ENCODE measurements at regions not wholly inside any gene's neighbourhood (a gene's known extent, or its start where the extent isn't known, plus 50 kb on each side); places are given as distances from the start of the nearest gene placed in this dataset.

DNA sequence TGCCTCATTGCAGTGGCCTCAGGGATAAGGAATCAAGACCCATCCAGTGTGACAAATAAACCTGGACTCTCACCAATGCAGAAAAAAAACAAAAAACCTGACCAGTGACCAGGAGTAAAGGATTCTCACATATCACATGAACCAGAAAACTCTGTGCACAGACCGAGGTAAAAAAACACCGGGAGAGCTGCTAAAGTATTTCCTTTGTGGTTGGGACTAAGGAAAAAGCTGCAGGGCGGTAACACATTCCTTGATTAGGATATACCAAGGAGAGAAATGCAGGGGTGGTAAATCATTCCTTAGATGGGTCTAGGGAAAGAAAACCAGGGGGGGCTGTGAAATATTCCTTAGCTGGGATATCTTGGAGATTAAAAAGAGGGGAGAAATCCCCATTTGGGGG is 64.8 kb upstream of the ZNF85 start:
- ATAC-seq = no peak
- intact Hi-C loops (cut with micrococcal nuclease) = no loop called here
- ChIA-PET POLR2A (no interaction called here), CTCF (no interaction called here)
- Mint-ChIP-seq H3K4me3 (no peak overlapping the region), H3K27me3 (no peaks in the 10 kb centered on the region), H3K9me3 (peaks cover 30 to 90% (median 59%) of the 10 kb centered on the region in 11 donors), H3K4me1 (no peaks in the 10 kb centered on the region), H3K27ac (no peak overlapping the region), H3K36me3 (peaks cover 2 to 23% (median 10%) of the 10 kb centered on the region in 5 donors)
- H3K4me3 ChIP-seq (ENCODE audit: low read length) = no peak overlapping the region
- peaks cover 0 to 21% (median 0%) of the 10 kb centered on the region in 3 experiments for H3K9me3 ChIP-seq (ENCODE audit: control insufficient read depth in 2 of 3, low read length in 3 of 3)
- no peaks in the 10 kb centered on the region for H3K36me3 ChIP-seq (ENCODE audit: control insufficient read depth in 2 of 3, insufficient read depth in 3 of 3, low read length in 3 of 3)
- no peak overlapping the region for H3K27ac ChIP-seq (ENCODE audit: low read depth, low read length)
- H3K4me1 ChIP-seq (ENCODE audit: control insufficient read depth in 2 of 2, insufficient read depth in 2 of 2, low read length in 2 of 2) = no peaks in the 10 kb centered on the region
- H3K27me3 ChIP-seq (ENCODE audit: control insufficient read depth in 2 of 2, insufficient read depth in 2 of 2, low read length in 2 of 2) = no peaks in the 10 kb centered on the region
- no peak for DNase-seq

- POLR2A ChIA-PET = interaction anchor here (0.7 kb wide), 1 partner anchor 197 kb away, joined by 3 read pairs; no protein-coding TSS in a partner anchor
- peaks cover 25 to 84% (median 53%) of the 10 kb centered on the region in 11 donors for H3K9me3 Mint-ChIP-seq
- Histone ChIP-seq H3K27ac (ENCODE audit: low read depth, low read length) (no peak overlapping the region), H3K36me3 (ENCODE audit: control insufficient read depth in 2 of 3, insufficient read depth in 3 of 3, low read length in 3 of 3) (no peaks in the 10 kb centered on the region), H3K9me3 (ENCODE audit: control insufficient read depth in 2 of 3, low read length in 3 of 3) (peaks cover 0 to 21% (median 0%) of the 10 kb centered on the region in 3 experiments), H3K4me3 (ENCODE audit: low read length) (no peak overlapping the region), H3K27me3 (ENCODE audit: control insufficient read depth in 2 of 2, insufficient read depth in 2 of 2, low read length in 2 of 2) (no peaks in the 10 kb centered on the region), H3K4me1 (ENCODE audit: control insufficient read depth in 2 of 2, insufficient read depth in 2 of 2, low read length in 2 of 2) (no peaks in the 10 kb centered on the region)
- ATAC-seq (no peak), DNase-seq (no peak)
- intact Hi-C loops (cut with micrococcal nuclease) = no loop called here
- H3K36me3 Mint-ChIP-seq = peaks cover 2 to 23% (median 8%) of the 10 kb centered on the region in 5 donors
- H3K4me3 Mint-ChIP-seq = no peak overlapping the region
- H3K27ac Mint-ChIP-seq = no peak overlapping the region
- H3K4me1 Mint-ChIP-seq = no peaks in the 10 kb centered on the region
- H3K27me3 Mint-ChIP-seq = no peaks in the 10 kb centered on the region
- CTCF ChIA-PET = no interaction called here
Observed at GRCh38 chr19:20858861-20859260, 64.2 kb upstream of the ZNF85 start.

- ATAC-seq (no peak), DNase-seq (no peak)
- H3K36me3 ChIP-seq (ENCODE audit: control insufficient read depth in 2 of 3, insufficient read depth in 3 of 3, low read length in 3 of 3) = no peaks in the 10 kb centered on the region
- peaks cover 16 to 81% (median 45%) of the 10 kb centered on the region in 11 donors for H3K9me3 Mint-ChIP-seq
- no peak overlapping the region for H3K4me3 ChIP-seq (ENCODE audit: low read length)
- CTCF ChIA-PET = no interaction called here
- H3K27ac ChIP-seq (ENCODE audit: low read depth, low read length) = no peak overlapping the region
- H3K27me3 Mint-ChIP-seq = no peaks in the 10 kb centered on the region
- H3K4me1 ChIP-seq (ENCODE audit: control insufficient read depth in 2 of 2, insufficient read depth in 2 of 2, low read length in 2 of 2) = no peaks in the 10 kb centered on the region
- no peak overlapping the region for H3K4me3 Mint-ChIP-seq
- intact Hi-C loops (cut with micrococcal nuclease) = no loop called here
- POLR2A ChIA-PET = no interaction called here
- H3K9me3 ChIP-seq (ENCODE audit: control insufficient read depth in 2 of 3, low read length in 3 of 3) = peaks cover 0 to 21% (median 0%) of the 10 kb centered on the region in 3 experiments
- no peaks in the 10 kb centered on the region for H3K27me3 ChIP-seq (ENCODE audit: control insufficient read depth in 2 of 2, insufficient read depth in 2 of 2, low read length in 2 of 2)
- no peak overlapping the region for H3K27ac Mint-ChIP-seq
- H3K36me3 Mint-ChIP-seq = peaks cover 2 to 9% (median 4%) of the 10 kb centered on the region in 5 donors
- H3K4me1 Mint-ChIP-seq = no peaks in the 10 kb centered on the region
Observed at GRCh38 chr19:20860339-20860738, 62.7 kb upstream of the ZNF85 start.

GRCh38 chr19:20863176-20863575 is 59.9 kb upstream of the ZNF85 start:
- H3K27me3 ChIP-seq (ENCODE audit: control insufficient read depth in 2 of 2, insufficient read depth in 2 of 2, low read length in 2 of 2) = no peaks in the 10 kb centered on the region
- no peaks in the 10 kb centered on the region for H3K4me1 ChIP-seq (ENCODE audit: control insufficient read depth in 2 of 2, insufficient read depth in 2 of 2, low read length in 2 of 2)
- DNase-seq (no peak), ATAC-seq (no peak)
- H3K4me3 ChIP-seq (ENCODE audit: low read length) = no peak overlapping the region
- intact Hi-C loops (cut with micrococcal nuclease) = no loop called here
- H3K36me3 Mint-ChIP-seq = peaks cover 4 to 13% (median 6%) of the 10 kb centered on the region in 5 donors
- H3K27me3 Mint-ChIP-seq = no peaks in the 10 kb centered on the region
- no peak overlapping the region for H3K4me3 Mint-ChIP-seq
- POLR2A ChIA-PET = no interaction called here
- CTCF ChIA-PET = no interaction called here
- H3K27ac Mint-ChIP-seq = no peak overlapping the region
- H3K4me1 Mint-ChIP-seq = no peaks in the 10 kb centered on the region
- no peak overlapping the region for H3K27ac ChIP-seq (ENCODE audit: low read depth, low read length)
- peaks cover 24 to 81% (median 54%) of the 10 kb centered on the region in 11 donors for H3K9me3 Mint-ChIP-seq
- H3K9me3 ChIP-seq (ENCODE audit: control insufficient read depth in 2 of 3, low read length in 3 of 3) = peaks cover 0 to 35% (median 0%) of the 10 kb centered on the region in 3 experiments
- H3K36me3 ChIP-seq (ENCODE audit: control insufficient read depth in 2 of 3, insufficient read depth in 3 of 3, low read length in 3 of 3) = no peaks in the 10 kb centered on the region

Measured in naive thymus-derived CD4-positive, alpha-beta T cell (primary cell).